ENCODE measurements at regions not wholly inside any gene's neighbourhood (a gene's known extent, or its start where the extent isn't known, plus 50 kb on each side); places are given as distances from the start of the nearest gene placed in this dataset.

GRCh38 chr18:73790587-73790986, 357.0 kb downstream of the FBXO15 start:
- DNase-seq, result no peak
- Histone ChIP-seq H3K9me3 (no peaks in the 10 kb centered on the region), H3K4me1 (no peaks in the 10 kb centered on the region), H3K36me3 (no peaks in the 10 kb centered on the region), H3K27me3 (ENCODE audit: low read depth) (no peaks in the 10 kb centered on the region), H3K27ac (no peak overlapping the region), H3K4me3 (no peak overlapping the region)
- intact Hi-C loops (cut with DNase I), result no loop called here
- no peak for ATAC-seq
- TF ChIP-seq, protein P1, sequence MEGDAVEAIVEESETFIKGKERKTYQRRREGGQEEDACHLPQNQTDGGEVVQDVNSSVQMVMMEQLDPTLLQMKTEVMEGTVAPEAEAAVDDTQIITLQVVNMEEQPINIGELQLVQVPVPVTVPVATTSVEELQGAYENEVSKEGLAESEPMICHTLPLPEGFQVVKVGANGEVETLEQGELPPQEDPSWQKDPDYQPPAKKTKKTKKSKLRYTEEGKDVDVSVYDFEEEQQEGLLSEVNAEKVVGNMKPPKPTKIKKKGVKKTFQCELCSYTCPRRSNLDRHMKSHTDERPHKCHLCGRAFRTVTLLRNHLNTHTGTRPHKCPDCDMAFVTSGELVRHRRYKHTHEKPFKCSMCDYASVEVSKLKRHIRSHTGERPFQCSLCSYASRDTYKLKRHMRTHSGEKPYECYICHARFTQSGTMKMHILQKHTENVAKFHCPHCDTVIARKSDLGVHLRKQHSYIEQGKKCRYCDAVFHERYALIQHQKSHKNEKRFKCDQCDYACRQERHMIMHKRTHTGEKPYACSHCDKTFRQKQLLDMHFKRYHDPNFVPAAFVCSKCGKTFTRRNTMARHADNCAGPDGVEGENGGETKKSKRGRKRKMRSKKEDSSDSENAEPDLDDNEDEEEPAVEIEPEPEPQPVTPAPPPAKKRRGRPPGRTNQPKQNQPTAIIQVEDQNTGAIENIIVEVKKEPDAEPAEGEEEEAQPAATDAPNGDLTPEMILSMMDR (IDR thresholded peaks at IDR 0.05), result no peak

DNA sequence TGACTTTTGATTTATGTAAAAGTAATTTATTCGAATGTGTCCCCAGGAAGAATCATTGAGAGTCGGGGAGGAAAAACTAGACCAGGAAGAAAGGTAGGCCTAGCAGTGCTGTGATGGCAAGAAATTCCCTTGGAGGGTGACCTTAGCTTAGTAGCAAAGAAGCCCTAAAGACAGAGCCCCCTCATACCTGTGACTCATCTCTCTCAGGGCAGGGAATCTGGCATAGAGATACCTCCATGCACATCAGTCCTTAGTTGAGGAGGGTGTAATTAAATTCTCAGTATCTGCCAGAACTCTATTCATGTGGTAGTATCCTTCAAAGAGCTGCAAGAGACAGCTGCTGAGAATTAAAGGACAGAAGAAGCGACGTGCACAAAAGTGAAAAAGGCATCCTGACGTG, 360.3 kb downstream of the FBXO15 start:
- TF ChIP-seq, protein P1 (IDR thresholded peaks at IDR 0.05), result no peak
- H3K27ac ChIP-seq, result no peak overlapping the region
- no peaks in the 10 kb centered on the region for H3K36me3 ChIP-seq
- no peaks in the 10 kb centered on the region for H3K9me3 ChIP-seq
- H3K4me3 ChIP-seq, result no peak overlapping the region
- ATAC-seq (no peak), DNase-seq (no peak)
- no peaks in the 10 kb centered on the region for H3K27me3 ChIP-seq (ENCODE audit: low read depth)
- H3K4me1 ChIP-seq, result no peaks in the 10 kb centered on the region
- intact Hi-C loops (cut with DNase I), result no loop called here

GRCh38 chr18:73785300-73785699, 362.3 kb downstream of the FBXO15 start:
- no peak overlapping the region for H3K4me3 ChIP-seq
- no peaks in the 10 kb centered on the region for H3K9me3 ChIP-seq
- no peak for ATAC-seq
- H3K4me1 ChIP-seq, result no peaks in the 10 kb centered on the region
- DNase-seq, result no peak
- H3K27me3 ChIP-seq (ENCODE audit: low read depth), result no peaks in the 10 kb centered on the region
- H3K27ac ChIP-seq, result no peak overlapping the region
- intact Hi-C loops (cut with DNase I), result no loop called here
- TF ChIP-seq, protein P1 (IDR thresholded peaks at IDR 0.05), result no peak
- H3K36me3 ChIP-seq, result no peaks in the 10 kb centered on the region

DNA sequence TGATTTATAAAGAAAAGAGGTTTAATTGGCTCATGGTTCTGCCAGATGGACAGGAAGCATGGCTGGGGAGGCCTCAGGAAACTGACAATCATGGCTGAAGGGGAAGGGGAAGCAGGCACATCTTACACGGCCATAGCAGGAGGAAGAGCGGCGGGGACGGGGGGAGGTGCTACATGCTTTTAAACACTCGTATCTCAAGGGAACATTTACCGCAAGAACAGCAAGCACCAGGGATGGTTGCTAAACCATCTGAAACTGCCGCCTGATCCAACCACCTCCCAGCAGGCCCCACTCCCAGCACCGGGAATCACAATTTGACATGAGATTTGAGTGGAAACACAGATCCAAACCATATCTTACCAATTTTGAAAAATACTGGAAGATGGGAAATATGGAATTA, 362.8 kb downstream of the FBXO15 start:
- Histone ChIP-seq H3K27me3 (ENCODE audit: low read depth) (no peaks in the 10 kb centered on the region), H3K36me3 (no peaks in the 10 kb centered on the region), H3K27ac (no peak overlapping the region), H3K4me1 (no peaks in the 10 kb centered on the region), H3K4me3 (no peak overlapping the region), H3K9me3 (no peaks in the 10 kb centered on the region)
- TF ChIP-seq, protein P1 (IDR thresholded peaks at IDR 0.05), result no peak
- intact Hi-C loops (cut with DNase I), result no loop called here
- DNase-seq (no peak), ATAC-seq (no peak)

GRCh38 chr18:73782405-73782804, 365.2 kb downstream of the FBXO15 start:
- Histone ChIP-seq H3K36me3 (no peaks in the 10 kb centered on the region), H3K4me3 (no peak overlapping the region), H3K27ac (no peak overlapping the region), H3K4me1 (no peaks in the 10 kb centered on the region), H3K27me3 (ENCODE audit: low read depth) (no peaks in the 10 kb centered on the region), H3K9me3 (no peaks in the 10 kb centered on the region)
- ATAC-seq (no peak), DNase-seq (no peak)
- TF ChIP-seq, protein P1 (IDR thresholded peaks at IDR 0.05), result no peak
- intact Hi-C loops (cut with DNase I), result no loop called here

DNA sequence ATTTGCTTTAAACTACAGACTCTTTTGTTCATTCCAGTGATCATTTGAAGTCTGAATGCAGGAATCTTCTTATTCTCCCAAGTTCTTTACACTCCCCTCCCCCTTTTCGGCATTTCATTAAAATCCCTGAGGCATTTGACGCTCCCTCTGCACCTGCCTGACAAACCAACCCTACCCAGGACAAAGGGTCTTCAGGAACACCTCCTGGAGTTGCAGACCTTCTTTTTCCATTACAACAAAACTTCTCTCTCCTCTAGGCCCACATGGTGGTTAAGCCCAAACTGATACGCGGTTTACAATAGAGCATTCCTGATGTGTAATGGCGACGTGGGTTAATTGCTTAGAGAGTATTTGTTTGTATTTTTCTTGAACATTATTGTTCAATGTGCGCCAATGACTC, 367.4 kb downstream of the FBXO15 start:
- no peak for ATAC-seq
- Histone ChIP-seq H3K4me1 (no peaks in the 10 kb centered on the region), H3K36me3 (no peaks in the 10 kb centered on the region), H3K4me3 (no peak overlapping the region), H3K9me3 (no peaks in the 10 kb centered on the region), H3K27me3 (ENCODE audit: low read depth) (no peaks in the 10 kb centered on the region), H3K27ac (no peak overlapping the region)
- intact Hi-C loops (cut with DNase I), result no loop called here
- DNase-seq, result no peak
- TF ChIP-seq, protein P1 (IDR thresholded peaks at IDR 0.05), result no peak
